HG03571 (cell line): ENCODE measurements at regions not wholly inside any gene's neighbourhood (a gene's known extent, or its start where the extent isn't known, plus 50 kb on each side); places are given as distances from the start of the nearest gene placed in this dataset.

Source experiments
- ATAC-seq: cut with Tn5 transposase; IDR thresholded peaks from one replicate; pipeline ENCODE4 v1.9.1; 2021; ENCODE audit not compliant: unreplicated experiment

DNA sequence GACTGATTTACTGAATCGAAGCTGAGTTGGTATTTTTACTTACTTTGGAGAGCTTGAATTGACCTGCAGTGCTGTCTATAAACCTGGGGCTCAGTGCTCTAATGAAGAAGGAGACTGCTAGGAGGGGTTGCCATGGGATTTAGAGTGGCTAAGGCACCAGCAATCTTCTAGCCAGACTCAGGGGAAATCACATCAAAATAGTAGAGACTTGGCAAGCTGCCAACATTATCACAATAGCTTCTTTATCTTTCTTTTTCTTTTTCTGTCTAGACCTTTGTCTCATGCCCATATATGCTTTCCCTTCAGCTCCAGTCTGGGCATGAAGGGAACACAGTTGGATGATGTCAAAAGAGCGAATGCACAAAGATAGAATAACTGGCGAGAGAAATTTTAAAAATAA is 301.1 kb upstream of the DPYD start:
- ATAC-seq: no peak

DNA sequence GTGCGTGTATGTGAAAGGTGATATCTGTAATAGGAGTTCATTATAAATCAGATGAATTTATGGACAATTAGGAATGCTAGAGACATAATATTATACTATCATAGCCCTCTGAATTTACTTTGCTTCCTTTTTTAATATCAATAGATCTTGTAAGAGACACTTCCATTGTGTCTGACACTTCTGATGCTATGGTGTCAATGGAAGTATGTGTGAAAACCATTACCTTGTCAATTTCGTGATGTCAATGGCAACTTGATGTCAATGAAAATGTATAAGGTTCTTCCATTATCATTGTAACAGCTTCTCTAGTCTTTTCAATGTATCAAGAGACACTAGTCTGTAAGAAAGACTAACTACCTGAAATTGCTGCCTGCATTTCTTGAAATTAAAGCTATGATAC is 296.8 kb upstream of the DPYD start:
- ATAC-seq: no peak

DNA sequence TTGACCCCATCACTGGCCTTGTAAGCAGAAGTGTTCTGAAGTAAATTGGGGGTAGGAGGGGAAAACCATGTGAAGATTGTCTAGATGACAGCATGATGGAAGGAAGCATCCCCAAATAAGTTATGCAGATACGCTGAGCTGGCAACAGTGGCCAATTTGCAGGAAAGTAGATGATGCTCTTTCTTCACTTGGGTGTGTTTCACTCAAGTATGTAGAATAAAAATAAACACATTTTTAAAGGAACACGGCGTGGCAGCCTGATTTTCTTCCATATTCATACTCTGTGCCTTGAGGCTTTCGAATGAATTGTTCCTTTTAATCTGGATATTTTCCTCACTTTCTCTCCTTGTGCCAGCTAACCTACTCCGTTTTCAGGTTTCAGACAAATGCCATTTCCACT is 295.5 kb upstream of the DPYD start:
- no peak for ATAC-seq

DNA sequence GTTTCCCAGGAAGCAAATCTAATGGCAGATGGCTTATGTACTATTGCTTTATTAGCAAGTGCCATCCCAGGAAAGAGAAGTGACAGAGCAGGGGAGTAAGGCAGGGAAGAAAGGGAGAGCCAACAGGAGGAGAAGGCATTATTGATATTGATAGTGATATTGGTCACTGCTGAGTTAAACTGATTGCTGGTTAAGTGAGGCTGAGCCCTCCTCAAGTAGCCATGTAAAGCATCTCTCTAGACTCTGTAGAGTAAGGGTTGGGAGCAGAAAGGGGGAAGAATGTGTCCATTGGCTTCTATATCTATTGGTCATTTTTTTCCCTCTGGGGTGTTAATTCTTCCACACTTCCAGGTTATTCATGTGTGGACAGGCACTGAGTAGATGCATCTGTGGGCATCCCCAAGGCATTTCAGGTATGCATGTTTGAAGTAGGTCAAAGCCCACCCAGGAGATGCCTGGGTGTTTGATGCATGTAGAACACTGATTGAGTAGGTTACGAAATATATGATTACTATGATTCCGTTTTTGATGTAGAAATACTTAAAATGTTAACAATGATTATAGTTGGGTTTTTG is 290.5 kb upstream of the DPYD start:
- ATAC-seq: no peak

DNA sequence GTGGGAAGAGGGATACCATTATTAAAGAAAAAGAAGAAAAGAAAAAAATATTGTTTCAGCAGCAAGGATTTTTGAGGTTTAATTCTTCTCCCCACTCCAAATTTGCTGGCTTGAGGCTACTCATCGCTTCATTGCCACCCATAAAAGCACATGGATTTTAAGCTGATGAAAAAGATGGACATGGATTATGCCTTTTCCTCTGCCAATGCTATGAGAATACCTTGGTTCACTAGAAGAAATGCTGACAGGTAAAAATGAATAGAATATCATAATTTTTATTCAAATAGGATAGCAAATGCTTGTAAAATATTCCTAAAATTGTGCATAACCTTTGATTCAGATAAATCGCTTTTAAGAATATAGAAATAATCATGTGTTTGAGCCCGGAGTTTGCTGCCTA is 289.7 kb upstream of the DPYD start:
- ATAC-seq: no peak

DNA sequence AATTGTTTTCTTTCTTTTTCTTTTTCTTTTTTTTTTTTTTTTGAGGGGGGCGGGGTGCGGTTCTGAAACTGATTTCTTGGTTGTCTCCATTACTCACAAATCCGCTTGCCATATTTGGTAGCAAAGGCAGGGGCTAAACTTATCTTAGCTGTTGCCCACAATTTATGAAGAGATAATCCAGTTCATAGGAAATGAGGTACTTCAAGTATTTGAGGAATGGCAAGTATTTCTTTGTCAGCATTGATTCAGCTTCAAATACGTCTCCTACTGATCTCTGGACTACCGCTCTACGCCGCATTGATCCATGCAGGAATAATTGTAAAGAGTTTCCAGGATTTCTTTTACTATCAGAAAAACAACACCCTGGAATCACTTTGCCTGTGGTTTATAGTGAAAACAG is 289.2 kb upstream of the DPYD start:
- ATAC-seq: no peak

DNA sequence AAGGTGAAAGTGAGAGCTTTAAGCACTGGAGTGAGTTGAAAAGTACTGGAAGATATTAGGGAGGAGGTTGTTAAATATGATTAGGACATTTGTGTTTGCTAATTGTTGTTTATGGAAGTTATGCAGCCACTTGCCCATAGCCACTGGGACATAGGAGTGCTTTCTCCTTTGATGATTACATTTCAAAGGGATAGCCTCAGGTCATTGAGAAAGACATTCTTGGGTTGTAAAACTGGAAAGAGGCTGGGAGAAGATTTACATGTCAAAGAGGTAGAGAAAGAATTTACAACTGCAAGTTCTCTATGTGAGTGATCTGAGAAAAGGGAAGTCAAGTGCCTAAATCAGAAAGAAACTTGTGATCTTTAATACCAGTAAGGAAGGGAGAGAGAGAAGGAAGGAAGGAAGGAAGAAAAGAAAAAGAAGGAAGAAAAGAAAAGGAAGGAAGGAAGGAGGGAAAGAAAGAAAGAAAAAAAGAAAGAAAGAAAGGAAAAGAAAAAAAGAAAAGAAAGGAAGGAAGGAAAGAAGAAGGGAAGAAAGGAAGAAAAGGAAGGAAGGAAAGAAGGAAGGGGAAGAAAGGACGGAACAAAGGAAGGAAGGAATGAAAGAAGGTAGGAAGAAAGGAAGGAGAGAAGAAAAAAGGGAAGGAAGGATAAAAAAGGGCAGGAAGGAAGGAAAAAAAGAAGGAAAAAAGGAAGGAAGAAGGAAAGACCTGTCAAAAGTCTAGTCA is 284.6 kb upstream of the DPYD start:
- no peak for ATAC-seq

DNA sequence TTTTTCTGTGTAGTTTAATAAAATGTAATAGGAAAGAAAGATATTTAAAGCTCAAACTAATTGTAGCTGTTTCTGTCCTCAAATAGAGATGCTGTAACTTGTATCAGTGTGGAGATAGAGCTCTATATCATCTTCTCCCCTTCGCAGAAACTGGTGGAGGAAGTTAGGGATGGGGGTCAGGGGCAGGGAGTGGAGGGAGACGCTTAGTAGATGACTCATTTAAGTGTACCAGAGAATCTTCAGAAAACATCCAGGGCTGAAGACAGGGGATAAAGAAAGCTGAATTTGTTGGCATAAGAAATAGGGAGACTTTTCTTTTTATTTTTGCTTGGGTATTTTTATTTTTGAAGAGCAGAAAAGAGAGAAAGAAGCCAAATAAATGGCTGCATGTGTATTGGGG is 282.6 kb upstream of the DPYD start:
- no peak for ATAC-seq

DNA sequence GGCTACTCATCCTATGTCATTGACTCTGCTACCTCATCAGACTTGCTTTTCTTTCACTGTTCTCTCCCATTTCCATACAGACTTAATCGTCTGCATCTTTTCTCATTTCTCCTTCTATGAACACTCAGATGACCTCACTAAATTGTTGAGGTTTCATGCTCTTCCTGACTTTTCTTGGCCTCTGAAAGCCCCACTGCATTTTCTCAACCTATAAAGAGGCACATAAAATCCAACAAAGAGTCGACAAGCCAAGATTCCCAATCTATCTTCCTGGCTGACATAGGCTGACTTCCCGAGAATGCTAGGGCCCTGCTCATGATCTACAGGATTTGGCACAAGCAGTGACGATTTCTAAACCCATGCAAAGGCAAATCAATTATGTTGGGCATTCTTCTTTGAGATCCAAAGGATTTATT is 280.8 kb upstream of the DPYD start:
- no peak for ATAC-seq

DNA sequence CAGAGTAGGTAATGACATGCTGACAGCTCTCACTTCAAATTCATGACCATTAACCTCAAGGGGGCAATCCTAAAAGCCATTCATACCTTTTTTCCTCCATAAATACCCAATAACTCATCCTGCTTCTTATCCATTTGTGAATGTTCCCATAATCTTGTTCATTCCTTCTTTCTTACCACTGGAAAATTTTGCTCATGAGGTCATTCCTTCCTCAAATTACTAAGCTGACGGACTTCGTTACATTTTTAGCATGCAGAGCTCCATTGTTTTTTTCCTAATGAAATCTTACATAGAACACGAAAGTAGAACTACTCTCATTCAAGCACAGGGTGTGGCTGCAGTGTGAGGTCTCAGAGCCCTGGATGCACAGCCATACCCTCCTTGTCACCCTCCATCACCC is 276.5 kb upstream of the DPYD start:
- ATAC-seq: no peak

DNA sequence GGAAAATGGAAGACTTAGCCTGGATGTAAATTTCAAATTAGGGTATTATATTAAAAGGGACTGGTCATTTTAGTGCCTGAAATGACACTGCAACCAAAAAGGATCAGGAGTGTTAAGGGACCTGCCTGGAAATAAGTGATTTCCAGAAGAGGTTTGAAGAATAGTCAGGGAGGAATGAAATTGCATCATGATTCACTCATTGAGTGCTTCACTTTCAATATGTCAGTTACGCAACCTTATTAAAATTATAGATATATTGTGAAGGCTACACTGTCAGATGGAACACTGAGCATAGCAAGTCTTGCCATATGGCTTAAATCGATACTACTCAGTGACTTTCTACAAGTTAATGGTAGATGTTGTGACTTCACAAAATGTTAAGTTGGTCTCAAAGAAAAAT is 275.2 kb upstream of the DPYD start:
- no peak for ATAC-seq

DNA sequence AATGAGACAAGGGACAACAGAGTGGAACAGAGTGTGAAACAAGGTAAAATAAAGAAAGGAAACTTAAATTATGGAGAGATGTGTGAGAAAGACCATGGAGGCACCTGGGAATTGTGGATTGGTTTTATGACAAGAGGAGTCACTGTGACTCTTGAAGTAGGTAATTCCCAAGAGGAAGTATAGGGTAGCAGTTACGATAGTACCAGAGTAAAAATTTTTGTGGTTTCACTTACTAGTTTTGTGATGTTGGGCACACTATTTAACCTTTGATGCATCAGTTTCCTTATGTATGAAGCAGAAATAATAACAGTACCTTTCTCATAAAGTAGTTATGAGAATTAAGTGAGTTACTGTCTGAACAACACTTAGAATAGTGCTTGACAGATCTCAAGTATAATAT is 267.9 kb upstream of the DPYD start:
- no peak for ATAC-seq

DNA sequence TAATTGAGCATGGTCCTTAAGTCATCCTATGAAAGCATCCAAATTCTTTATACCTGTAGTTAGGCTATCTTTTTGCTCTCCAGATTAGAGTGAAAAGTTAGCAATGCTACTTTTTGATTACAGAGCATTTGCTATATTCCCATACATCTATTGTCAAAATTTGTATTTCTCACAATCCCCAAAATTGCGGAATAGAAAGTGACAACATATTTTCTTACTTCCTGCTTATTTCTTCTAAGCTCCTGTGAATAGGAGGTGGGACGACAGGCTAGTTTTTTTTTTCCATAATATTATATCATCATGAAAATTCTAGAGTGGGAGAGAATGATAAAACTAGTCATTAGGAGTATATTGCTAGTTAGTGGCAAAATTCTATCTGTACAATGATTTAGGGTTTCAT is 264.0 kb upstream of the DPYD start:
- ATAC-seq: no peak

DNA sequence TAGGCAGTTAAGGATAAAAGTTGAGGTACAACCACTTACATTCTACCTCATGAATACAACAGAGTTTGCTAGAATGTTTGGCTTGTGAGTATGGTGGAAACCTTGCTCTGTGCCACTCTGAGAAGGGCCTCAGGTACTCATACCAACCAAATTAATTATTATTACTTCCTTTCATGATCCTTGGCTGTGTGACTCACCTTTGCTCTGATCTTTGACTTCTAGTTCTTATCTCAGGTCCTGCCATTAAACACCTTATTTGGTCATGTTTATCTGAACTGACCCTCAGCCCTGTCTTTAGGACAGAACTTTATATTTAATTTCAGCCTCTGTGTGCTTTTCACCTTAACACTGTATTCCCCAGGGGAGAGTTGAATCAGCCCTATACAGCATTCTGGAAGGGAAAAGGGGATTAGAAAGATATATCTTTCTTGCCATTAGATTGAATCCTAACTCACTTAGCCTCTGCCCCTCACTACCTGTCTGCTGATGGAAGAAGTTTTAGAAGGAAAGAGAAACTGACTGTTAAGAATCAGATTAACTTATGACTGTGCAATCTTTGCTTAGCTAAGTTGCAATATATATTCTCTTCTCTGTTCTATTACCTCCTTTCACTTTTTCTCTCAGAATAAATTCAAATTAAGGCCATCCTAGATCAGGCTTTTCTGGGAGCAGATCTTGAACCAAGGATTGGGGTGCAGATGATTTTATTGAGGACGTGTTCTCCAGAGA is 260.4 kb upstream of the DPYD start:
- ATAC-seq: no peak

DNA sequence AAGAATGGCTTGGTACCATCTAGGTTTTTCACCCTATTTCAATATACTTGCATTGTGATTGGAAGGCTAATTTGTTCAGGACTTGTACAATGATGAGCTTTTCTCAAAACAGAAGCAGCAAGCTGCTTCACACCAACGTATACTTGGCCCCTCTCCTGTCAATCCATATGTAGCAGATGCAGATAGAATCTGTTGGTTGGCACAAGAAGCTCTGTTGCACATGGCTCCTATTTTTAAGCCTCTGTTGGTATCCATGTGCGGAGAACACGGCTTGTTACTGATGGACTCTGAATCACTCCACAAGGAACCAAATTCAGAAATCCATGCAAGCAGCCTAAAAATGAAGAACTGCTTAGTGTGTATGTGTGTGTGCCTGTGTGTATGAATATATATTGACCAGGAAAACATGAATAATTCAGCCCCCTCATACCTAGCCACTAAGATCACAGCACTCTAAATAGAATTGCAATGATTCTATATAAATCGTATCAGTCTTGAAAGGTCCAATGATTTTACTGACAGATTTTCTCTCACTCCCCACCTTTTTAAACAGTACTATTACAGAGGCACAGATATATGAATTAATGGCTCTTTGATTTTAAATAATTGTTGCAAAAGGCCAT is 258.4 kb upstream of the DPYD start:
- no peak for ATAC-seq

DNA sequence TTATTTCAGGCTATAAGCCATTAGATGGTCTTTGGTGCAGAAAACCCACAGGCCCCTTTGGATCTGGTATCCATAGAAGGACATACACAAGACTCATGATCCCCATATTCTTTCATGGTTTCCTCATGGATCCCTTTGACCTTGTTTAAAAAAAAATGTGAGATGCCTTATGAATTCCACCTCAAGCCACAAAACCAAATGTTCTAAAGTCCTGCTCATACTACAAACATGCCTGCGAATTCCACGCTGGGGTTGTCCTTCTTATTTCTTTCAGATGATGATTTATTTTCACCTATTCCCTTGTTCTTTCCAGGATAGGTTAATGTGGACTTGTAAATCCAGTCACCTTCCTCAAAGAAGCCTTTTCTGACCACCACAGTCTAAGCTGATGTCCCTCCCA is 256.9 kb upstream of the DPYD start:
- no peak for ATAC-seq

DNA sequence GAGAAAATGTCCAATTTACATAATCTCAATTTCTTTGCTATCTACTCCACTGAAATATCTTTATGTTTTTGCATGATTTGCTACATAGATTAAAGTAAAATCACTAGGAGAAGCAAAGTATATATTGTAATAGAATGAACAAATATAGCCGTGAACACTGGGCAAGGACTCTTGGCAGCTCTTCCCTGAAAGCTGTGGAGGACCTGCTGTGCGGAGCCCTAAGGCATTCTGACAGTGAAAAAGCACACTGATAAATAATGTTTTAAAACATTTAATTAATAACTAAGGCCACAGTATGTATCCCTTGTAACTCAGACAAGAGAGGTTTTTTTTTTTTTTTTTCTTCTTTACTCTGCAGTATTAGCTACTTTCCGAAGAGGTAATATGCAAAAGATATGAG is 256.1 kb upstream of the DPYD start:
- ATAC-seq: no peak

DNA sequence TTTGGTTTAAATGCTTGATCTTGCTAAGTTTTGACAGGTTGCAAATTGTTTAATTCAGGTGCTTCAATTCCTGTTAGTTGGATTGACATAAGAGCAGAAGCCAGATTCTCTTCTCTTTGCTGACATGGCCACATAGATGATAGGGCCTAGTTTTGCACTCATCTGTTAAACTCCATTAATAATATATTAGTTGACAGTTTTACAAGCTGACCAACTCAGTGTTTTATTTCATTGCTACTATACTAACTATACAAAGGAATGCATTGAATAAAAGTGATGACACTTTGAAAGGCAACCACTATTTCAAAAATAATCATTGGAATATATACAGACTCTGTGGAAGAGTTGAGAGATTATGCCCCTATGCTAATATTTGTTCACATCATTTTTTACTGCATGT is 255.6 kb upstream of the DPYD start:
- no peak for ATAC-seq

DNA sequence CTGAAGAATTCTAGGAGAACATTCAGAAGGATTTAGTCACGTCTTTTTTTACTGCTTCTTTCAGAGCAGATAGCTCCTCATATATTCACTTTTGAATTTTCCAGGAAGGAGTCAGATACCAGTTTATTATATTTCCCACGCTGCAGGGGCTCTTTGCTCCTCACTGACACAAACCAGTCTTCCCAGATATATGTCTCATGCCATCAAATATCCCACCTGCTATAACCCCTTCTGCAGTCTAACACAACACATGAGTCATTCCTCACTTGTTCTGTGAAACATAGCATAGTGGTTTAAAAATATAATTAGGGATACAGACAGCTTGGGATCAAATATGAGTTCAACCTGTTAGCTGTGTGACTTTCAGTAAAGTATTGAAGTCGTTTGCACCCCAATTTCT is 251.7 kb upstream of the DPYD start:
- ATAC-seq: no peak

DNA sequence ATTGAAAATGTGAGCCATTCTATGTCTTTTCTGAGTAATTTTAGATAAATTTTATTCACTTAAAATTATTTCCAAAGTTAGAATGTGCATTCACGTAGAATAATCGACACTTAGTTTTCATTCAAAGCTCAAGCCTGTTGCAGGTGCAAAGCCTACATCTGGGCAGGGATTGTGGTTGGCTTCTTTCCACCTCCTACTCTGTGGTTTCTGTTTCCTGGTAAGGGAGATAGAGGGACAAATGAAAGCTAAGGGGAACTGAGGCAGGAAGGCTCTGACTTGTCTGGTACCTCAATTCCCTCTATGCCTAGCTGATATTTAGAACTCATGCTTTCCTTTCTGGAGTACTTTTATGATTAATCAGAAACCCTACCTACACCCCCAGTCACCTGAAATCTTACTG is 251.2 kb upstream of the DPYD start:
- ATAC-seq: no peak

DNA sequence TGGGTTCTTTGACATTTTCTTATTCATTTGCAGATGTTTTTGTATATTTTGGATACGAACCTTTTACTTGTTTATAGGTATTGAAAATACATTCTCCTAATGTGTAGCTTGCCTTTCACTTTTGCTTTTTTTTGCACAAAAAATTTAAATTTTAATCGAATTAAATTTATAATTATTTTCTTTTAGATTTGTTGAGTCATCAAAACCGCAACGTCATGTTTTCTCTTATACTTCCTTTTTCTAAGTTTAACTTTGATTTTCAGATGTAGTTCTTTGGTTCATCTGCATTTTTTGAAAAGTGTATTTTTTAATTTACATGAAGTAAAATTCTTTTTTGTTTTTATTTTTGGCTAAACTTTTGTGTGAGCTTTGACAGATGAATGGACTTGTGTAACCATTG is 243.7 kb upstream of the DPYD start:
- no peak for ATAC-seq
